Stimulated activated CD8-positive, alpha-beta memory T cell treated with anti-CD3 and anti-CD28 coated beads, Interleukin-4, amount 100 ng/mL, for 4 hours (primary cell): ENCODE measurements at regions not wholly inside any gene's neighbourhood (a gene's known extent, or its start where the extent isn't known, plus 50 kb on each side); places are given as distances from the start of the nearest gene placed in this dataset.

Experiments
- DNase-seq, 2 donors: peaks; one replicate each; pipeline ENCODE4 v3.0.0-alpha.2; 2020; ENCODE audit warnings: low read depth in 2 of 2, low spot score in 1 of 2

DNA sequence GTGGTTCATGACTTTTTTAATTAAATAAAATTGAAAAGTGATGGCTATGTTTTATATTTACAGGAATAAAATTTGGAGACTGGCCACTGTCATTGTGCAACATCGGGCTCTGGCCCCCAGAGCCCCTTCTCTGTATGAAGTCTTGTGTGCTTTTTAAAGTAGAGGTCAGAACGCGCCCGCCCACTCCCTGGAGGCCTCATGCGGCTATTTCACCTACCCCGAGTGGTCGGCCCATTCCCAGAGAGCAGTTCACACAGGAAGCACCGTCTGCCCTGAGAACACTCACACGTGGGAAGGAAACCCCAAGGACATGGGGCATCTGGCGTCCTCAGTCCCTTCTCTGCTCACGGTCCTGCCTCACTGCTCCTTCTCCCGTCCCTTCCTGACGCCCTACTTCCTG lies 296.9 kb upstream of the SALL3 start:
- DNase-seq: no peak

DNA sequence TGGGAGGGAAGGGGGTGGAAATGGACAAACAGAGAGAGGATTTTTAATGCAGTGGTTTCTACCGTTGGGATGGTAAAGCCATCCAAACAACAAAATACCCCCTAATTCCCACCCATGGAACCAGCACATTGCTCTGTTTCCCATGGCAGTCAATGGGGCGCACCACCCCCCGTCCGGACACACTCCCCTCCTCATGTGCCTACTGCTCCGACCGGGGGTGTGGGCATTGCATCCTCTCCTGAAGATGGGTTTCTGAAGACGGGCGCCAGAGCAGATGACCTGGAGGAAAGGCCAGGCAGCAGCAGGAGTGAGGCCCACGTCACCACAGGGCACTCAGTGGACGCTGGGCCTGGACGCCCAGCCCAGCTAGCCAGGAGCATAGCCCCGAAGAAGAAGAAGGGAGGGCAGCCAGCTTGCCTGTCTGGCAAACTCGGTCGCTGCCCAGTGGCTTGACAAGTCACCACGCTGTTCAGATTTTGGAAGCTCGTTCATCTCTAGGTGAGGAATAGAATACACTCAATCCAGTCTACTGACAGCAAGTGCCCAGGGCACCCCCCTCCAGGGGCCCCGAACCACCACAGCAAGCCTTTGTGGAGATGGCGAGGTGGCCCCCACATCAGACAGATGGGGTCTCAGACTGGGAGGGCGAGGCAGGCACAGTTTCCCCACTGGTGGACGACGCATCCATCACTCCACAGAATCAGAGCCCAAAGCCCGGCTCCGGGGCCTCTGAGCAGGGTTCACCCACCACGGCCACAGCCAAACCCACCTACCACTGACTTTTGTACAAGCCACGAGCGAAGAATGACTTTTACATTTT lies 296.2 kb upstream of the SALL3 start:
- DNase-seq: no peak

DNA sequence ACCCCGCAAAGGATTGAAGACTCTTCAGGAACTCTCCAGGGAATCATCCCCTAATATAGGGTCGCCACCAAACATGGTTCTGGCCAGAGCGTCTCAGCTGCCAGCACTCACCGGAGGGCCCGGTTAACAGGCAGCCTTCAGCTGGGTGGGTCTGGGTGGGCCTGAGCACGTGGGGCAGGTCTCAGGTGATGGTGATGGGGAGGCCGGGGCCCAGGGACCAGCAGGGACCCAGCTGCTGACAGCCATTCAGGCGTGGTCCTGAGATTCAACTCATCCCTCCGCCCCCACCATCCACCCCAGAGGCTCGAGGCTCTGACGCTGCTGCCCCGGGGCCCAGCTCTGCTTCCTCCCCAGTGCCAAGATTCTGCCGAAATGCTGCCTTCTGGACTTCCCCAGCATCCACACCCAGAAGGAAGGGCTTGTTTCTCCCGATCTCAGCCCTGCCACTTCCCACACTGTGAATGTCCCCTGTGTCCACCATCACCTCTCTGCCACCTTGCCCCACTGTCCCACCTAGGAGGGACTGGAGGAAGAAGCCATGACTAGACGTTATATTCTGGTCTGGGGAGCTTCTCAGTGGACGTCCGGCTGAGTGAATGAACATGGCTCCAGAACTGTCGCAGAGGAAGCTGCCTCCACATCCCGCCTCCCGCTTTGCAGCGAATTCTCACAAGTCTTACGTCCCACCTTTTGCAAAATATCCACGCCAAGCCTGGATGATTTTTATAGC lies 294.2 kb upstream of the SALL3 start:
- no peak for DNase-seq

DNA sequence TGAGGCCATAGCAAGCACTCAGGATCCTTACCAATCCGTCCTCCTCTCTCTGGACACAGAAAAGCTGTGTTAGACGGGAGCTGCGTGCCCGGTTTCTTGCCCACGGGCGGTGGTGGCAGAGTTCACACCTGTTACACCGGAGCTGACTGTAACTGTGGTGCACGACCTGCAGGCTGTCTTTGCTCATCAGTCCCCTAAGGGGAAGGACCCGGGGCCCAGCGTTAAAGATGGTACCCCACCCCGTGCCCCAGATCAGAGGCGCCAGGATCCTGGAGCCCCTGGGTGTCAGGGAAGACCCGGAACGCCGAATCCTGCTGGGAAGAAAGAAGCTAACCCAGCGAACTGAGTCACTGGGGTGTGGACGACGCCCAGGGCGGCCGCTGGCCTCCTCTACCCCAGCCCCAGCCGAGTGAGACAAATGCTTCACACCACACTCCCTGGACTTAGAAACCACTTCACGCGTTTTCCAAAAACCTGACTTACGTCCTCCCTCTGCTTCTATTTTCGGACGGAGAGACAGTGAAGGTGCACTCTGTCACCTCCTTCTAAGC lies 293.6 kb upstream of the SALL3 start:
- DNase-seq: no peak

DNA sequence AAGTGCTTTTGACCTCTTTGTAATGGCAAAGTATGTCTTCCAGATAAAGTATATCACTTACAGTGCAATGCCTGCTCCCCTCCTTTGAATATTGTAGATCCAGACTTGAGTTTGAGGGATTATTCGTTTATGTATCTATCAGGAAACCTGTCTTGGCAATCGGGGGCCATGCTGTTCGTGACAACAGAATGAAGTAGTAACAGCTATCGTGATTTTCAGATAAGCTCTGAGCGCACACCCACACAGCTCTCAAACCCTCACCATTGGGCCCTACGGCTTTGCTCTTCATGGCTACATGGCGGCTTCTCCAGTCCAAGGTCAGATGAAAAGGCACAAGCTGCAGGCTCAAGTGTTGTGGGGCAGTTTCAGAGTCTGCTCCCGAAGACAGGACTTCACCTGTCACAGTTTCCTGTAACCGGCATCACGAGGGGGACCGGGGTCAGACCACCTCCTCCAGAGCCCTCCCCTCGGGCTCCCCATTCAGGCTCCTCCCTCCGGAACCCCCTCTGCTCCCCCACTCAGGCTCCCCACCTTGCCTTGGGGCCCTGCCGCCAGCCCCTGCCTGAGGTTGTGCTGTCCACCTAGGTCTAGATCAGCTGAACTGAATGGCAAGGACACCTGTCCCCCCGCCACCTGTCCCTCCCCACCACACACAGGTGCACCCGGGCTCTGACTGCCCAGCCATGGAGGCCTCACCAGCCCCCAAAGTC lies 292.5 kb upstream of the SALL3 start:
- no peak for DNase-seq

DNA sequence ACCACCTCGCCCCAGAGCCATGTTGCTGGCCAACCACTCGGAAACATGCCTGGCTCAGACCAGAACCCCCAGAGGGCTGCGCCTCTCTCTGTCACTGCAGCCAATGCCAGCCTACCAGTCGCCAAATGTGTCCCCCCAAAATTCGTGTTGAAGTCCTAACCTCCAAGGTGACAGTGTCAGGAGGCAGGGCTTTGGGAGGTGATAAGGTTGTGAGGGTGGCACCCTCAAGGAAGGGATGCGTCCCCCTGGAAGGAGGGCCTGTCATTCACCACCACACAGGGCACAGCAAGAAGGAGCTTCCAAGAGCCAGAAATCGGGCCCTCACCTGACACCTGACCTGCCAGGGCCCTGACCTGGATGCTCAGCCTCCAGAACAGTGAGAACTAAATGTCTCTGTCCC lies 291.9 kb upstream of the SALL3 start:
- no peak for DNase-seq

DNA sequence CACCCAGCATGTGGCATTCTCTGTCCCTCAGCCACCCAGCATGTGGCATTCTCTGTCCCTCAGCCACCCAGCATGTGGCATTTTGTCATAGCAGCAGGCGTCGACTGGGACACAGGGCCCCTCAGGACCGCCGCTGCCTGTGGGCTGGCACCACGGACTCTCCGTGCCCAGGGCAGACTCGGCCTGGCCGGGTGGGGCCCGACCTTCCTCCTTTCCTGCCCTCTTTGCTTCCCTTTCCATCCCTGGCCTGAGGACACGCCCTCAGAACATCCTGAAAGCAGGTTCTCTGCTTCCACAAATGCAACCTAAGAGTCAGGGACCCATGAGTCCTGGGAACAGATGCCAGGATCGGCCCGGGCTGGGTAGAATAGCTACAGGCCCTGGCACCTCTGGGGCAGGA lies 291.4 kb upstream of the SALL3 start:
- DNase-seq: no peak

DNA sequence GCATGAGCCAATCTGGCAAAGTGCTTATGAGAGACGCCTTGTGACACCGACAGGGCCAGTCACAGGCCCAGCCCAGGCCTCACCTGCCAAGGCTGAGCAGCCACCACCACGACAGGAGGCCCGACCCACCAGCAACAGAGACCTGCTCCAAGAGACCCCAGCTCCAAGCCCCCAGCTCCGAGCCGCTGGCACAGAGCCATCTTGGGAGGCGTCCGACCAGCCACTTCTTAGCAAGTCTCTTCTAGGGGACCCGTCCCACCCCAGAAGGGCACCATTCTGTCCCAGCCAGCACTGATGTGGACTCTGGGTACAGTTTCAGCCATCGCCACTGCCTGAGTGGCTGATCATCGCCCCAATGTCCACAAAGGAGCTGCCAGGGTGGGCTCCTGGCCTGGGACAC lies 290.7 kb upstream of the SALL3 start:
- DNase-seq: no peak

DNA sequence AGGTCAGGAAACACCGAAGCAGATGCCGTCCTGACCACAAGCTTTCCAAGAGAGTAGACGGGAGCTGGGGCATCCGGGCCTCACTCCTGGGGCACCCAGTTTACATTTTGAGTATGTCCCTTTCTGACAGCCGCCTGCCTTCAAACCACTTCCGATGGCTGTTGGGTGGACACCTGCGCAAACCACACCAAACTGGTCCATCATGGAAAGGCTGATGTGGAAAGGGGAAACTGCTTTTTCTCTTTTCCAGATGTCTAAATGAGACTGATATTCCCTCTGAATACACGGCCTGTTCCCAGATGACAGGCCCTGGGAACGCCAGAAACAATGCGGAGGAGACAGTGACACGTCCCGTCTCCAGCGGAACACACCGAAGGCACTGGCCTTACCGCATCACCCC lies 290.0 kb upstream of the SALL3 start:
- DNase-seq: no peak

DNA sequence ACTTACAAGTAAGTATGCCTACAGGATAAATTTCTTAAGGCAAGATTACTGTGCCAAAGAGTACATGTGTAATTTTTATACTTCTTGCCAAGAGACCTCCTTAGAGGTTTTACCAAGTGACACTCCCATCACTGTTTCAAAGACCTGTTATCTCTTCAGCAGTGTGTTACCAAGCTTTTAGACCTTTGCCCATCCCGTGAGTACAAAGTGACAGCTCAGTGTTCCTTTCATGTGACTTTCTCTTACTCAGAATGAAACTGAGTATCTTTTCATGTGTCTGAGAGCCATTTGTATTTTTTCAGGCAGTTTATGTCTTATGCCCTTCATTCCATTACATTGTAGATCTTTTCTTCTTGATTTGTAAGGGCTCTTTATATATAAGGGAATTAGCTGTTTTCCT lies 287.5 kb upstream of the SALL3 start:
- no peak for DNase-seq

DNA sequence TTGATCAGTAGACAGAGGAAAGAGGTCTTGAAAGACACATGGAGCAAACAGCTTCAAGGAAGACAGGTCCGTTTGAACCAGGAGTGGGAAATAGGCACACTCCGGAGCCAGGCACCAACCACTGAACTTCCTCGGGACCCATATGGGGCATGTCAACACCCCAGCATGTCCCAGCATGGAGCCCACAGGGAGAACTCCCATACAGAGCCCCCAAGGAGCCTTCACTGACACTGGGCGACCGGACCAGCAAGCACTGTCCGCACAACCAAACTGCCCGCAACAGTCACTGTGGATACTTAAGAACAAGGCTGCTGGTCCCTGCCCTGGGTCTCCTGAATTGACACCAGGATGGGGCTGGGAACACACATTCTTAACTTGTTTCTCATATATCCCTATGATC lies 286.2 kb upstream of the SALL3 start:
- no peak for DNase-seq

DNA sequence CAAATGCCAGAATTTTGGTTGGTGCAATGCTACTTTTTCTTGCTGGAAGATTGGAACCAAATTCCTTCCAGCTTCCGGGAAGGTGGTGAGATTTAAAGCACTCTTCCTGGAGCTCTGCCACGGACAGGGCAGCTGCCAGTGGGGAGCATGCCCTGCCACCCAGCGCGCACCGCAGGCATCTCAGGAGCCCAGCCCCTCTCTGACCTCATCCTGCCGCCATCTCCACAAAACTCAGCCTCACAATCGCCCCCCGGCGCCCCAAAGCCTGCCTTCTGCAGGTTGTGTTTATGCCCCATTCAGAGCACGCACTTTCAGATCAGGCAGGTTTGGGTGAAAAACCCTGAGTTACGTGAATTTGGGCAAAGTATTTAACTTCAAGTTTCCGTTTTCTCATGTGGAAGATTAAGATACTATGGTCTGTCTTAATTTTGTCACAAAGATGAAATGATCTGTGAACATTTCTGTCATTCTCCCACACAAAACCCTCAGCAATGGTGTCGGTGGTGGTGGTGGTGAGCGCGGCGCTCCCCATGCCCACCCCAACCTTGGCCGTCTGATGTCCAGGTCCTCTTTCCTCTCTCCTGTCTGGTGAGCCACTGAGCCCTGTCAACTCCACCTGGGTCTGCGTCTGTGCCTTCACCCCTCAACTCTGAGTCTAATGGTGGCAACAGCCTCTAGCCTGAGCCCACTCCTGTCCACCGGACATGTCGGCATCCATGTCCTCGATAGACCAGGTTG lies 282.8 kb upstream of the SALL3 start:
- no peak for DNase-seq

DNA sequence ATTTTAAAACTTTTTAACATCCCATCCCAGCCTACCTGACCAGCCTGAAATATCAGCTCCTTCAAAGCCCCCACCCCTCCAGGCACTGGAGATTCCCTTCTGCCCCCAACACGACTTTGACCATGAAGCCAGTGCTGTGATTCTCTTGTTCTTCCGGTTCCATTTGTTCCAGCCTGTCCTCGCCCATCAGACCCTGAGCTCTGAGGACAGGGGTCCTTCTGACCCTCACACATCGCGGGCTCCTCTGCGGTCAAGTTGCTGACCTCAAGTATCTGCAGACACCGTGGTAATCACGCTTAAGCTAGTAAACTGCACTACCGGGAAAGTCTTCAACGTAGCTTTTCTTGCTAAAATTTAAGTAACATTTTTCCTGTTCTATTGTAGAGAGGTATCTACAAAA lies 282.2 kb upstream of the SALL3 start:
- DNase-seq: no peak

DNA sequence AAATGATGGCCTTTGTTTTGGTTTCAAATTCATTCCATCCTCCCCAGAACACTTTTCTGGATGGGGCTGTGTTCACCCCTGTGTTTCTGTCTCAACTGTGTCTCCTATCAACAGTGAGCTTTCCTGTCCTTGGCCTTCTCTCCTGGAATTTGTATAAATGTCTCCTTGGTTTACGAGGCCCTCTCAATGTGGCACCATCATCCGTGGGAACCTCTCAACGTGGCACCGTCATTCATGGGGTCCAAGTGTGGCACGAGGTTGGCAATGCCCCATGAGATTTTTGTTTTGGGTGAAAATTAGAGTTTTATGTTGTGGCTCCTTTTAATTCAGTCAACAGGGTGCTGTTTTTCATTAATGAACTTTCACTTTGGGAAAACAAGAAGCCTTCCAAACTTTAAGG lies 280.7 kb upstream of the SALL3 start:
- DNase-seq: no peak

DNA sequence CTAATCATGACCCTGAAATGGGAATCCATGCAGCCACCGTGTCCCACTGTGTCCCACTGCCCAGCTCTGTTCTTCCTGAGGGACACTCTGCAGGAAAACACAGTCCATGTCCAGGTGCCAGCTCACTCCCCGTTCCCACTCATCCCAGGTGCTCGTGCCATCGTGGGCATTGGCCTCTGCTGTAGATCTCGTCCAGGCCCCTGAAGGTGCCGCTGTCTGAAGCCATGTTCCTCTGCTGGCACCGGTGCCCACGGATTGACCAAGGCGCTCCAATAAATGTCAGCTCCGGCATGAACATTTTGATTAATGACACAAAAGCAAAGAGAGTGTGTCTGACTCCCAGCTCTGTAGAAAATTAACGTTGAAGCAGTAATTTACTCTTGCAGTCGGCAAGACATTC lies 280.1 kb upstream of the SALL3 start:
- no peak for DNase-seq

DNA sequence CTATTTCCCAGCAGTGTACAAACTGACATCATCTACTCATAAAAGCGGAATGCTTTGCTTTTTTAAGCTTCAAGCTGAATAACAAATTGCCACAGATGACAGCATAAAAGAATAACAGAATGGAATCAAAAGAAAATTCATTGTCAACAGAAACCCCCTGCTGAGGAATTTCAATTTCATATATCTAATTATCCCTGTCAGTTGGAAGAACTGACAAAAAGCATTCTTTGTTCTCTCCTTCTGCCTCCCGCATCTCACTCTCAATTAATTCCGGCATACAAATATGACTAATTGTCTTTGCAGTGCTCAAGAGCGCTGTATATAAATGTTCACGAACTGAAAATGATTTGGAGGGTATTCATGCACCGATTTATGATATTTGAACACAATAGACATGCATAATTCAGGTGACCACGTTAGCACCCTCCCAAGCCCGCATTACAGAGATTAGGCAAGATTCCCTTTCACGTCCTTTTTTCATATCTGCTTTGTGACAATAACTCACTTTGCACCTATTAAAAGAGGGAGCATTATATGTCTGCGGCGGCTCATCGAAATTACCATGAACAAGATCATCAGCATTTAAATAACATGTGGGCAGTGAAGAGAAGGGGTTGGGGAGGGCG lies 277.7 kb upstream of the SALL3 start:
- DNase-seq: no peak

DNA sequence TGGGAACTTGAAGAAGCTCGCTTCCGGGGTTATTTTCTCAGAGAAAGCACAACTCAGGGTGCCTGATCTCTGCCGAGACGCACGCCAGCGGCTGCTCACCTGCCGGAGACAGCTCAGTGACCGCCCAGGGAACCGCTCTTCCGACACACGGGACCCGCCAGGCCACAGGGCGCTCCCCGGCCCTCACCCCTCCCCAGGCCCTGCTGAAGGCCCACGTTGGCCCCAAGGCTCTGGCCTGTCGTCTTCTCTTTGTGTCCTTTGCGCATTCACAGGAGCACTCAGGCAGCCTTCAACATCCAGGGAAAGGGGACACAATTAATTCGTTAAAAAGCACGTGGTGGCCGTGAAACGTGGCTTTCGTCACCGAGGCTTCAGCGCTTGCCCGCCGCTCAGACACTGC lies 276.3 kb upstream of the SALL3 start:
- DNase-seq: no peak

DNA sequence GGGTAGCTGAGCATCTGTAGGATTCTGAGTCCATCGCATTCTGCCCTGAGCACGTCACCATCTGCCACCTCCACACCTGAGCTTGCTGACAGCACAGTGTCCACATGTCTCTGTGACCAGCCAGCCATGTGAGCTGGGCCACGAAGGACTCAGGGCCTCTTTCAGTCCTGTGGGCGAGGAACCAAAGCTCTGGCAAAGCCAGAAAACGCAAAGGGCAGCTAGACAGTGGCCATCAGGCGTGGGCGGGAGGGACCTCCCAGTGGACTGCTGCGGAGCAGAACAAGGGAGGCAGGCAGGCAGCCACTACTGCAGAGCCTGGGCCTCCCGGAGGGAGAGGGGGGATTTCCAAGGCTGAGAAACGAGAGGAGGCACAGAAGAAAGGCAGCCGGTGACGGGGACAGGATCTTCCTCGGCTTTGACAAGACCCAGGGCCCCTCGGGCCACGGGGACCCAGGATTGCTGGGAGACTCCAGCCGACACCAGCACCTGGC lies 274.6 kb upstream of the SALL3 start:
- no peak for DNase-seq

DNA sequence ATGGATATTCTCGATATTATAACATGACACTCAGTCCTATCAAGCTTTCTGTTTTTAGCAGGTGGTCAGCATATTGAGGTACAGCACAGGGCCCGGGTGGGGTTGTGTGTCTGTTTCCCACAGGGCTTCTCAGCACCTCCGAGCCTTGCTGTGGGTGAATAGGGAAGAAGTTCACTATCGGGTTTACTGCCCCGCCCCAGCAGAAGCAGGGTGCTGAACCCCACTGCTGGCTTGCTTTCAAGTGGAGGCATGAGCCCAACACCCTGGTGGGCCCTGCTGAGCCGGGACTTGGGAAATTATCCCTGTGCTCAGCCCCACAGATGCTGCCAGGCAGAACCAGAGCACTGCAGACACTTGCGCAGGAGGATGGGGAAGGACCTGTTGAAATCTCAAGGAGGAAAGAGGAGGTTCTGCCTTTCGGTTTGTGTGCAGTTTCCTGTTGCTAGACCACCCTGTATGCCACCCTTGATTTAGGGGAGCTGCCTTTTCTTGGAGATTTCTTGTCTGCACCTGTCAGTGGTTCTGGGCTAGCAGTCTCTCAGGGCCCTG lies 270.3 kb upstream of the SALL3 start:
- DNase-seq: no peak

DNA sequence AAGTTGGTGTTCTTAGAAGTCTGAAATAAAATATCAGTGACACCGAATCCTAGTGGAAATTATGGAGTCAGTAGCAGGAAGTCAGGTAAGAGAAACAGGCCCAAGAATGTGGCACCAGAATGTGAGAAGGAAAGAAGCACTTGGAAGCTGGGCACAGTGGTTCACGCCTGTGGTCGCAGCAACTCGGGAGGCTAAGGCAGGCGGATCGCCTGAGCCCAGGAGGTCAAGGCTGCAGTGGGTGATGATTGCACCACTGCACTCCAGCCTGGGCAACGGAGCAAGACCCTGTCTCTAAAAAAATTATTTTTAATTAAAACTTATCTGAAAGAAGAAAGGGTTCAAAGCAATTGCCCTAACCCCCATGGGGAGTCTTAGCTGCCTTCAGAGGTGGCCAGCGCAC lies 268.3 kb upstream of the SALL3 start:
- no peak for DNase-seq
